HepG2 (cell line): ENCODE measurements at regions not wholly inside any gene's neighbourhood (a gene's known extent, or its start where the extent isn't known, plus 50 kb on each side); places are given as distances from the start of the nearest gene placed in this dataset.

Experiments used
- ATAC-seq: fragments of 200-7000 bp; cut with Tn5 transposase; 3 replicates; pipeline ENCODE4 v1.9.1; 2020; ENCODE audit warnings: mild to moderate bottlenecking, moderate library complexity
- BruUV-seq: library from RNA; stranded (reverse); fragments of 400-500 nt; replicated peaks from 2 replicates; lab custom pipeline; 2021; lab: Mats Ljungman, UMichigan
- CTCF ChIA-PET: fragments of 300-600 bp; formaldehyde crosslinking; extraction: SDS; loops from one replicate; lab custom pipeline; 2021; ENCODE audit warnings: low total read pairs, inconsistent platforms, low intra/inter-chr PET ratio; lab: Yijun Ruan, JAX
- POLR2A ChIA-PET: fragments of 350-600 bp; sonication (Branson Sonifier 250); formaldehyde crosslinking; loops from one replicate; lab custom pipeline; 2020; ENCODE audit warnings: antibody characterized with exemption, inconsistent platforms; lab: Yijun Ruan, JAX
- DNase-seq: peaks from one replicate; pipeline ENCODE4 v3.0.0-alpha.2; 2015; ENCODE audit warnings: low spot score
- FAIRE-seq: peaks from 3 replicates; lab custom pipeline; 2011; peaks lifted over from hg19 to GRCh38; lab: Jason Lieb, UNC
- H2AFZ ChIP-seq: one replicate; pipeline ENCODE4 v1.6.1; 2011; ENCODE audit warnings: low read length, inconsistent platforms
- H3K27ac ChIP-seq: fragments of 300-600 bp; 3 replicates; pipeline ENCODE4 v1.8.0; 2011; ENCODE audit warnings: mixed run types, mild to moderate bottlenecking, mixed read lengths, low read length, inconsistent platforms; ENCODE audit not compliant: insufficient read depth; ENCODE audit errors: extremely low read length
- H3K27me3 ChIP-seq, 2 experiments: fragments of 200-600 bp in 1 of 2; 2 replicates in 1 of 2; 3 replicates in 1 of 2; pipeline versions ENCODE4 v1.6.0 to v1.8.0; 2011; ENCODE audit warnings: low read length in 2 of 2, mild to moderate bottlenecking in 2 of 2, moderate library complexity in 2 of 2, inconsistent platforms in 1 of 2; ENCODE audit not compliant: insufficient read depth in 2 of 2, control insufficient read depth in 1 of 2
- H3K36me3 ChIP-seq, 2 experiments: fragments of 200-600 bp in 1 of 2; replicated peaks in 1 of 2; 2 replicates in 1 of 2; 3 replicates in 1 of 2; pipeline versions ENCODE4 v1.5.1 to v1.8.0; 2011; ENCODE audit warnings: low read length in 2 of 2, inconsistent platforms in 1 of 2; ENCODE audit not compliant: insufficient read depth in 2 of 2, control insufficient read depth in 1 of 2
- H3K4me1 ChIP-seq: 2 replicates; pipeline ENCODE4 v1.5.1; 2012; ENCODE audit warnings: low read length, inconsistent platforms; ENCODE audit not compliant: insufficient read depth
- H3K4me2 ChIP-seq: 2 replicates; pipeline ENCODE4 v1.6.0; 2011; ENCODE audit warnings: low read depth, low read length, inconsistent platforms
- H3K4me3 ChIP-seq, 3 experiments: fragments of 200-600 bp in 1 of 3; sonication (generic), shearing (Covaris generic) in 1 of 3; replicated peaks in 1 of 3; 2 replicates each; pipeline ENCODE4 v1.5.1; 2011 to 2016; ENCODE audit warnings: low read length in 3 of 3, inconsistent platforms in 2 of 3, low read depth in 2 of 3, mild to moderate bottlenecking in 2 of 3, control low read depth in 1 of 3, mixed read lengths in 1 of 3; ENCODE audit not compliant: insufficient read depth in 1 of 3
- H3K79me2 ChIP-seq: one replicate; pipeline ENCODE4 v1.6.1; 2011; ENCODE audit warnings: low read length, inconsistent platforms; ENCODE audit not compliant: insufficient read depth
- H3K9ac ChIP-seq: 2 replicates; pipeline ENCODE4 v1.6.0; 2011; ENCODE audit warnings: mild to moderate bottlenecking, low read depth, low read length, inconsistent platforms; ENCODE audit not compliant: insufficient read depth
- H3K9me3 ChIP-seq: 2 replicates; pipeline ENCODE4 v1.5.1; 2012; ENCODE audit warnings: mild to moderate bottlenecking, low read length
- H4K20me1 ChIP-seq: 2 replicates; pipeline ENCODE4 v1.6.0; 2011; ENCODE audit warnings: inconsistent platforms, mild to moderate bottlenecking, low read length, moderate library complexity; ENCODE audit not compliant: insufficient read depth
- ARID2 ChIP-seq: sonication (generic); formaldehyde crosslinking; IDR thresholded peaks from 2 replicates; pipeline ENCODE4 v1.8.1; 2022; ENCODE audit warnings: mild to moderate bottlenecking, missing genetic modification reagents, borderline replicate concordance
- CBX5 ChIP-seq: sonication (generic); formaldehyde crosslinking; IDR thresholded peaks from 2 replicates; pipeline ENCODE4 v1.4.0; 2020; ENCODE audit warnings: missing genetic modification reagents, borderline replicate concordance
- CSRNP1 ChIP-seq: sonication (generic); formaldehyde crosslinking; IDR thresholded peaks from 2 replicates; pipeline ENCODE4 v1.8.1; 2023; ENCODE audit warnings: mild to moderate bottlenecking, missing genetic modification reagents
- HIC2 ChIP-seq: sonication (generic); formaldehyde crosslinking; IDR thresholded peaks from 2 replicates; pipeline ENCODE4 v1.9.0; 2022; ENCODE audit warnings: low read depth, missing genetic modification reagents
- HNRNPH1 ChIP-seq: fragments of 200-400 bp; formaldehyde crosslinking; optimal IDR thresholded peaks from 2 replicates; pipeline ENCODE3; 2017; ENCODE audit warnings: mild to moderate bottlenecking, low read depth, low read length
- HOXA9 ChIP-seq: sonication (generic); formaldehyde crosslinking; IDR thresholded peaks from 2 replicates; pipeline ENCODE4 v1.8.1; 2022; ENCODE audit warnings: missing genetic modification reagents, mild to moderate bottlenecking, moderate library complexity, borderline replicate concordance
- IKZF4 ChIP-seq: sonication (generic); formaldehyde crosslinking; IDR thresholded peaks from 2 replicates; pipeline ENCODE4 v1.5.1; 2020; ENCODE audit warnings: borderline replicate concordance, mild to moderate bottlenecking, low read depth, missing genetic modification reagents; ENCODE audit errors: not compliant biosample characterization
- MXI1 ChIP-seq: IDR thresholded peaks from 3 replicates; pipeline ENCODE4 v1.6.1; 2012; ENCODE audit warnings: low read depth, low read length, inconsistent platforms, borderline replicate concordance
- NFYC ChIP-seq: IDR thresholded peaks from 2 replicates; pipeline ENCODE4 v1.6.1; 2016; ENCODE audit warnings: missing genetic modification reagents, missing compliant biosample characterization
- NR2C2 ChIP-seq: sonication (generic); formaldehyde crosslinking; IDR thresholded peaks from 2 replicates; pipeline ENCODE4 v1.4.0; 2020; ENCODE audit warnings: missing genetic modification reagents, mild to moderate bottlenecking, moderate library complexity, borderline replicate concordance
- PCBP2 ChIP-seq: fragments of 200-400 bp; formaldehyde crosslinking; optimal IDR thresholded peaks from 2 replicates; pipeline ENCODE3; 2018; ENCODE audit warnings: low read length, low read depth; ENCODE audit not compliant: poor library complexity, severe bottlenecking
- SP1 ChIP-seq, 2 experiments: fragments of 450-650 bp in 1 of 2; sonication (generic) in 1 of 2; formaldehyde crosslinking in 1 of 2; IDR thresholded peaks; 2 replicates each; pipeline versions ENCODE4 v1.4.0 to v1.6.1; 2016 to 2020; ENCODE audit warnings: missing genetic modification reagents in 1 of 2
- ZBTB39 ChIP-seq: sonication (generic); formaldehyde crosslinking; IDR thresholded peaks from 2 replicates; pipeline ENCODE4 v1.5.0; 2020; ENCODE audit warnings: missing genetic modification reagents
- ZNF230 ChIP-seq: sonication (generic); formaldehyde crosslinking; IDR thresholded peaks from 2 replicates; pipeline ENCODE4 v1.4.0; 2020; ENCODE audit warnings: mild to moderate bottlenecking, missing genetic modification reagents
- ZNF260 ChIP-seq: sonication (generic); formaldehyde crosslinking; IDR thresholded peaks from 2 replicates; pipeline ENCODE4 v1.4.0; 2020; ENCODE audit warnings: missing genetic modification reagents, low read depth, mild to moderate bottlenecking, borderline replicate concordance
- ZNF451 ChIP-seq: sonication (generic); formaldehyde crosslinking; IDR thresholded peaks from 2 replicates; pipeline ENCODE4 v1.5.0; 2020; ENCODE audit warnings: mild to moderate bottlenecking, missing genetic modification reagents
- WGBS: methylation state at CpG from one replicate; pipeline ENCODE4 v1.1.6; 2017; ENCODE audit warnings: low lambda C conversion rate; 5-methylcytosine and 5-hydroxymethylcytosine counted together
- in situ Hi-C: cut with HindIII; loops from 2 replicates; pipeline ENCODE4 v1.10.0; 2017; ENCODE audit warnings: low pct_unique_long_range_greater_than_20kb; ENCODE audit not compliant: extremely low pct_ligation_motif_present
- intact Hi-C: fragments of 100-400 bp; cut with micrococcal nuclease; formaldehyde crosslinking; loops from one replicate; pipeline ENCODE4 v1.10.0; 2022; ENCODE audit not compliant: unreplicated experiment
- TF ChIP-seq, protein P1 (sequence below): sonication (generic); formaldehyde crosslinking; IDR thresholded peaks from 2 replicates; pipeline ENCODE4 v1.5.0; 2020; ENCODE audit warnings: mild to moderate bottlenecking, missing genetic modification reagents

- Histone ChIP-seq H3K4me3 (no peak overlapping the region), H4K20me1 (no peaks in the 10 kb centered on the region), H3K4me2 (no peak overlapping the region), H3K36me3 (no peaks in the 10 kb centered on the region), H3K4me1 (no peaks in the 10 kb centered on the region), H3K27ac (no peak overlapping the region), H3K27me3 (no peaks in the 10 kb centered on the region; a peak in 1 of 5 replicates), H2AFZ (no peak overlapping the region), H3K79me2 (no peaks in the 10 kb centered on the region), H3K9ac (no peak overlapping the region), H3K9me3 (no peaks in the 10 kb centered on the region)
- in situ Hi-C loops: no loop called here
- no peak for ATAC-seq
- no TSS peak for BruUV-seq
- intact Hi-C loops: no loop called here
- FAIRE-seq: no peak
- 32% methylated on average over 6 of the region's 6 CpGs for WGBS
- CTCF ChIA-PET: no interaction called here
- POLR2A ChIA-PET: no interaction called here
- DNase-seq: no peak
- TF ChIP-seq NR2C2 (CRISPR knock-in tag): no peak
- no peak for TF ChIP-seq SP1 (IDR thresholded peaks at IDR 0.05)
- TF ChIP-seq SP1 (CRISPR knock-in tag; IDR thresholded peaks at IDR 0.05): no peak
- TF ChIP-seq NFYC: no peak
- no peak for TF ChIP-seq HNRNPH1
- no peak for TF ChIP-seq ZBTB39 (CRISPR knock-in tag)
- no peak for TF ChIP-seq ARID2
- no peak for TF ChIP-seq ZNF451 (CRISPR knock-in tag)
- no peak for TF ChIP-seq CBX5 (CRISPR knock-in tag)
- TF ChIP-seq PCBP2: no peak
- TF ChIP-seq ZNF260 (CRISPR knock-in tag): no peak
- no peak for TF ChIP-seq HIC2
- no peak for TF ChIP-seq HOXA9 (CRISPR knock-in tag)
- no peak for TF ChIP-seq MXI1
- no peak for TF ChIP-seq CSRNP1 (CRISPR knock-in tag)
- no peak for TF ChIP-seq ZNF230 (CRISPR knock-in tag)
- TF ChIP-seq, protein P1, sequence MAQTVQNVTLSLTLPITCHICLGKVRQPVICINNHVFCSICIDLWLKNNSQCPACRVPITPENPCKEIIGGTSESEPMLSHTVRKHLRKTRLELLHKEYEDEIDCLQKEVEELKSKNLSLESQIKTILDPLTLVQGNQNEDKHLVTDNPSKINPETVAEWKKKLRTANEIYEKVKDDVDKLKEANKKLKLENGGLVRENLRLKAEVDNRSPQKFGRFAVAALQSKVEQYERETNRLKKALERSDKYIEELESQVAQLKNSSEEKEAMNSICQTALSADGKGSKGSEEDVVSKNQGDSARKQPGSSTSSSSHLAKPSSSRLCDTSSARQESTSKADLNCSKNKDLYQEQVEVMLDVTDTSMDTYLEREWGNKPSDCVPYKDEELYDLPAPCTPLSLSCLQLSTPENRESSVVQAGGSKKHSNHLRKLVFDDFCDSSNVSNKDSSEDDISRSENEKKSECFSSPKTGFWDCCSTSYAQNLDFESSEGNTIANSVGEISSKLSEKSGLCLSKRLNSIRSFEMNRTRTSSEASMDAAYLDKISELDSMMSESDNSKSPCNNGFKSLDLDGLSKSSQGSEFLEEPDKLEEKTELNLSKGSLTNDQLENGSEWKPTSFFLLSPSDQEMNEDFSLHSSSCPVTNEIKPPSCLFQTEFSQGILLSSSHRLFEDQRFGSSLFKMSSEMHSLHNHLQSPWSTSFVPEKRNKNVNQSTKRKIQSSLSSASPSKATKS (CRISPR knock-in tag): no peak
- no peak for TF ChIP-seq IKZF4 (CRISPR knock-in tag)
Measured at GRCh38 chr6:168988280-168988679, 265.4 kb downstream of the THBS2 start.
